ENCODE measurements at regions not wholly inside any gene's neighbourhood (a gene's known extent, or its start where the extent isn't known, plus 50 kb on each side); places are given as distances from the start of the nearest gene placed in this dataset.

- no peaks in the 10 kb centered on the region for H3K36me3 ChIP-seq (ENCODE audit: control insufficient read depth, insufficient read depth, low read length)
Observed at GRCh38 chr17:54404259-54404658, 496.4 kb upstream of the TOM1L1 start.

More at GRCh38 chr17:54404259-54404658, 496.4 kb upstream of the TOM1L1 start:
- H2AFZ ChIP-seq (replicated peaks; ENCODE audit: low read length, poor library complexity): no peak overlapping the region
- no peak overlapping the region for H2BK120ac ChIP-seq (ENCODE audit: low read depth, low read length)
- no peak for ATAC-seq (ENCODE audit: low read depth)
- H3K4ac ChIP-seq (ENCODE audit: low read depth, low read length): no peak overlapping the region
- dilution Hi-C loops (cut with HindIII; ENCODE audit: low sequenced_read_pairs, unreplicated experiment) (no loop called here), intact Hi-C loops (cut with micrococcal nuclease) (no loop called here), in situ Hi-C loops (cut with MboI; ENCODE audit: low sequenced_read_pairs) (no loop called here)
- no peak overlapping the region for H4K8ac ChIP-seq (ENCODE audit: low read depth in 2 of 2, low read length in 2 of 2)
- no peak overlapping the region for H3K4me3 ChIP-seq (ENCODE audit: insufficient read depth, low read depth, low read length)
- H4K20me1 ChIP-seq (ENCODE audit: insufficient read depth, low read length): no peaks in the 10 kb centered on the region
- no peak overlapping the region for H3K9ac ChIP-seq (ENCODE audit: low read depth, low read length)
- CTCF ChIA-PET: no interaction called here
- no peak for DNase-seq
- no peak overlapping the region for H2AK5ac ChIP-seq (ENCODE audit: low read depth, low read length)
- H3K9me1 ChIP-seq (ENCODE audit: insufficient read depth, low read length): no peaks in the 10 kb centered on the region
- H2BK5ac ChIP-seq (ENCODE audit: low read depth, low read length, poor library complexity, severe bottlenecking): no peak overlapping the region
- H3K4me2 ChIP-seq (ENCODE audit: low read depth, low read length): no peak overlapping the region
- H2AK9ac ChIP-seq (replicated peaks; ENCODE audit: low read depth, low read length, poor library complexity): no peak overlapping the region
- no peak overlapping the region for H3K23ac ChIP-seq (ENCODE audit: low read depth, low read length)
- H3K27me3 ChIP-seq (ENCODE audit: control insufficient read depth, insufficient read depth, low read length): no peaks in the 10 kb centered on the region
- no peak overlapping the region for H2BK15ac ChIP-seq (ENCODE audit: low read depth, low read length)
- H4K5ac ChIP-seq (ENCODE audit: low read depth, low read length): no peak overlapping the region
- peaks cover 10% of the 10 kb centered on the region for H3K9me3 ChIP-seq (ENCODE audit: control insufficient read depth, insufficient read depth, low read length)
- H3K27ac ChIP-seq (ENCODE audit: insufficient read depth, low read length): no peak overlapping the region
- H3K79me1 ChIP-seq (ENCODE audit: low read depth in 1 of 2, low read length in 2 of 2): no peaks in the 10 kb centered on the region
- no peak overlapping the region for H4K91ac ChIP-seq (ENCODE audit: insufficient read depth, low read depth, low read length)
- H3K56ac ChIP-seq (ENCODE audit: extremely low read depth, insufficient read depth, low read length): no peak overlapping the region
- H3K14ac ChIP-seq (replicated peaks; ENCODE audit: low read depth, low read length): no peak overlapping the region
- H3K18ac ChIP-seq (ENCODE audit: low read depth, low read length): no peak overlapping the region
- WGBS, 2 experiments (ENCODE audit: extremely low coverage in 2 of 2, insufficient read length in 1 of 2): no CpG with 5 or more reads among the region's 1 CpG
- POLR2A ChIA-PET (ENCODE audit: unreplicated experiment): no interaction called here
- BruUV-seq (replicated peaks): no TSS peak
- no peak for TF ChIP-seq USF2 (IDR thresholded peaks at IDR 0.05; ENCODE audit: low read depth, low read length)
- TF ChIP-seq MAFK (IDR thresholded peaks at IDR 0.05; ENCODE audit: low read depth, low read length): no peak
- TF ChIP-seq POLR2A (IDR thresholded peaks at IDR 0.05; ENCODE audit: low read depth, low read length): no peak
- no peak for TF ChIP-seq CHD1 (IDR thresholded peaks at IDR 0.05; ENCODE audit: low read depth, low read length)
- TF ChIP-seq CTCF (conservative IDR thresholded peaks at IDR 0.05; ENCODE audit: low read depth, low read length): no peak
- no peak for TF ChIP-seq RAD21 (IDR thresholded peaks at IDR 0.05; ENCODE audit: low read length)
- no peak for TF ChIP-seq ELK1 (IDR thresholded peaks at IDR 0.05; ENCODE audit: borderline replicate concordance, low read depth, low read length)
- no peak for TF ChIP-seq CEBPB (IDR thresholded peaks at IDR 0.05; ENCODE audit: low read depth, low read length)
- TF ChIP-seq BHLHE40 (IDR thresholded peaks at IDR 0.05; ENCODE audit: low read depth, low read length): no peak
- no peak for TF ChIP-seq NFE2L2 (IDR thresholded peaks at IDR 0.05; ENCODE audit: low read depth, low read length)
- no peak for TF ChIP-seq RFX5 (IDR thresholded peaks at IDR 0.05; ENCODE audit: low read depth, low read length)
- TF ChIP-seq SMC3 (IDR thresholded peaks at IDR 0.05; ENCODE audit: low read depth, low read length): no peak
- no peak for TF ChIP-seq MXI1 (IDR thresholded peaks at IDR 0.05; ENCODE audit: borderline replicate concordance, low read depth, low read length)
- TF ChIP-seq MAZ (IDR thresholded peaks at IDR 0.05; ENCODE audit: borderline replicate concordance, low read depth, low read length): no peak
- no peaks in the 10 kb centered on the region for H3K4me1 ChIP-seq (ENCODE audit: control insufficient read depth, insufficient read depth, low read length)
- H2BK20ac ChIP-seq (ENCODE audit: low read depth, low read length): no peak overlapping the region

Data from IMR-90 (cell line).